ENCODE measurements at regions not wholly inside any gene's neighbourhood (a gene's known extent, or its start where the extent isn't known, plus 50 kb on each side); places are given as distances from the start of the nearest gene placed in this dataset.

DNA sequence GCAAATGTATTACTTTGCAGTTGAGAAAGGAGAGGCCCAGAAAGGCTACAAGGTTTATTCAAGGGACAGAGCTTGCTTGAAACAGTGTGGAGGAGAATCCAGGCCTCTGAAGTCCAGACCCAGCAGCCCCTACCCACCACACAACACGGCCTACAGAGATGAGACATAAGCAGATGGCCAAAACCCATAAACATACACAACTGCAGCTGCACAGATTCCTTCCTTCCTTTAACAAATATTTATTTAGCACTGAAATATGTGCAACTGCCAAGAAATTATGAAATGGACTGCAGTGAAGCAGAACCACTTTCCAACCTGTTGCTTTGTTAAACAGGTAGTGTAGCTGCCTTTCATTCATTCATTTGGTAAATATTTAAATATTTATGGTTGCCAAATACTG lies 122.3 kb downstream of the SPATA19 start:
- H3K27me3 ChIP-seq (ENCODE audit: control insufficient read depth in 1 of 2, insufficient read depth in 2 of 2, low read length in 2 of 2) = no peaks in the 10 kb centered on the region
- no peak overlapping the region for H3K4me3 Mint-ChIP-seq
- H3K9me3 ChIP-seq (ENCODE audit: control insufficient read depth in 1 of 2, insufficient read depth in 1 of 2, low read length in 2 of 2) = peaks cover 0 to 9% of the 10 kb centered on the region in 2 experiments
- DNase-seq = no peak
- H3K27me3 Mint-ChIP-seq = no peaks in the 10 kb centered on the region
- H3K36me3 ChIP-seq (ENCODE audit: insufficient read depth, low read length) = no peaks in the 10 kb centered on the region
- no peaks in the 10 kb centered on the region for H3K9me3 Mint-ChIP-seq
- ATAC-seq (ENCODE audit: poor library complexity) = no peak
- H3K27ac ChIP-seq (ENCODE audit: low read depth in 1 of 2, low read length in 2 of 2) = no peak overlapping the region
- H3K36me3 Mint-ChIP-seq (ENCODE audit: low read depth) = no peaks in the 10 kb centered on the region
- H3K4me3 ChIP-seq (ENCODE audit: low read length) = no peak overlapping the region
- intact Hi-C loops (cut with DNase I, micrococcal nuclease) = no loop called here
- ChIA-PET CTCF (no interaction called here), POLR2A (no interaction called here)
- H3K27ac Mint-ChIP-seq = no peak overlapping the region
- H3K4me1 Mint-ChIP-seq (ENCODE audit: low read depth) = no peaks in the 10 kb centered on the region
- no peaks in the 10 kb centered on the region for H3K4me1 ChIP-seq (ENCODE audit: insufficient read depth, low read length)
- TF ChIP-seq, protein P1, sequence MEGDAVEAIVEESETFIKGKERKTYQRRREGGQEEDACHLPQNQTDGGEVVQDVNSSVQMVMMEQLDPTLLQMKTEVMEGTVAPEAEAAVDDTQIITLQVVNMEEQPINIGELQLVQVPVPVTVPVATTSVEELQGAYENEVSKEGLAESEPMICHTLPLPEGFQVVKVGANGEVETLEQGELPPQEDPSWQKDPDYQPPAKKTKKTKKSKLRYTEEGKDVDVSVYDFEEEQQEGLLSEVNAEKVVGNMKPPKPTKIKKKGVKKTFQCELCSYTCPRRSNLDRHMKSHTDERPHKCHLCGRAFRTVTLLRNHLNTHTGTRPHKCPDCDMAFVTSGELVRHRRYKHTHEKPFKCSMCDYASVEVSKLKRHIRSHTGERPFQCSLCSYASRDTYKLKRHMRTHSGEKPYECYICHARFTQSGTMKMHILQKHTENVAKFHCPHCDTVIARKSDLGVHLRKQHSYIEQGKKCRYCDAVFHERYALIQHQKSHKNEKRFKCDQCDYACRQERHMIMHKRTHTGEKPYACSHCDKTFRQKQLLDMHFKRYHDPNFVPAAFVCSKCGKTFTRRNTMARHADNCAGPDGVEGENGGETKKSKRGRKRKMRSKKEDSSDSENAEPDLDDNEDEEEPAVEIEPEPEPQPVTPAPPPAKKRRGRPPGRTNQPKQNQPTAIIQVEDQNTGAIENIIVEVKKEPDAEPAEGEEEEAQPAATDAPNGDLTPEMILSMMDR (IDR thresholded peaks at IDR 0.05) = no peak

- POLR2A ChIA-PET = no interaction called here
- peaks cover 0 to 14% of the 10 kb centered on the region in 2 experiments for H3K9me3 ChIP-seq (ENCODE audit: control insufficient read depth in 1 of 2, insufficient read depth in 1 of 2, low read length in 2 of 2)
- Mint-ChIP-seq H3K27me3 (peaks cover under 1% of the 10 kb centered on the region), H3K9me3 (no peaks in the 10 kb centered on the region), H3K27ac (no peak overlapping the region), H3K36me3 (ENCODE audit: low read depth) (no peaks in the 10 kb centered on the region), H3K4me1 (ENCODE audit: low read depth) (no peaks in the 10 kb centered on the region), H3K4me3 (no peak overlapping the region)
- H3K4me1 ChIP-seq (ENCODE audit: insufficient read depth, low read length) = no peaks in the 10 kb centered on the region
- CTCF ChIA-PET = no interaction called here
- no peak overlapping the region for H3K4me3 ChIP-seq (ENCODE audit: low read length)
- DNase-seq = no peak
- H3K27ac ChIP-seq (ENCODE audit: low read depth in 1 of 2, low read length in 2 of 2) = no peak overlapping the region
- no peak for ATAC-seq (ENCODE audit: poor library complexity)
- no peaks in the 10 kb centered on the region for H3K27me3 ChIP-seq (ENCODE audit: control insufficient read depth in 1 of 2, insufficient read depth in 2 of 2, low read length in 2 of 2)
- intact Hi-C loops (cut with DNase I, micrococcal nuclease) = no loop called here
- TF ChIP-seq, protein P1 (IDR thresholded peaks at IDR 0.05) = no peak
- no peaks in the 10 kb centered on the region for H3K36me3 ChIP-seq (ENCODE audit: insufficient read depth, low read length)
Measured at GRCh38 chr11:133720951-133721350, 124.4 kb downstream of the SPATA19 start.

- no peak for ATAC-seq (ENCODE audit: poor library complexity)
- no peaks in the 10 kb centered on the region for H3K36me3 Mint-ChIP-seq (ENCODE audit: low read depth)
- no peak for DNase-seq
Measured at GRCh38 chr11:133719532-133720235, 125.6 kb downstream of the SPATA19 start.

More at GRCh38 chr11:133719532-133720235, 125.6 kb downstream of the SPATA19 start:
- Mint-ChIP-seq H3K27ac (no peak overlapping the region), H3K9me3 (no peaks in the 10 kb centered on the region), H3K4me3 (no peak overlapping the region), H3K4me1 (ENCODE audit: low read depth) (no peaks in the 10 kb centered on the region), H3K27me3 (peaks cover 8% of the 10 kb centered on the region)
- Histone ChIP-seq H3K9me3 (ENCODE audit: control insufficient read depth in 1 of 2, insufficient read depth in 1 of 2, low read length in 2 of 2) (peaks cover 0 to 14% of the 10 kb centered on the region in 2 experiments), H3K4me1 (ENCODE audit: insufficient read depth, low read length) (no peaks in the 10 kb centered on the region), H3K27me3 (ENCODE audit: control insufficient read depth in 1 of 2, insufficient read depth in 2 of 2, low read length in 2 of 2) (peaks cover 0 to 3% of the 10 kb centered on the region in 2 experiments), H3K36me3 (ENCODE audit: insufficient read depth, low read length) (no peaks in the 10 kb centered on the region), H3K4me3 (ENCODE audit: low read length) (no peak overlapping the region), H3K27ac (ENCODE audit: low read depth in 1 of 2, low read length in 2 of 2) (no peak overlapping the region)
- intact Hi-C loops (cut with DNase I, micrococcal nuclease) = no loop called here
- CTCF ChIA-PET = no interaction called here
- TF ChIP-seq, protein P1 (IDR thresholded peaks at IDR 0.05) = no peak
- POLR2A ChIA-PET = no interaction called here
